Panc1 (cell line): ENCODE measurements at regions not wholly inside any gene's neighbourhood (a gene's known extent, or its start where the extent isn't known, plus 50 kb on each side); places are given as distances from the start of the nearest gene placed in this dataset.
"Not testable (repeated sequence)": the region's sequence is repeated elsewhere in the genome, so short reads cannot be mapped to it uniquely, and the experiment has no call there.

ENCODE experiments used
- ATAC-seq: fragments of 200-7000 bp; cut with Tn5 transposase; 2 replicates; pipeline ENCODE4 v1.9.1; 2020; ENCODE audit warnings: mild to moderate bottlenecking, moderate library complexity
- BruUV-seq: library from RNA; stranded (reverse); fragments of 400-500 nt; replicated peaks from 2 replicates; lab custom pipeline; 2021; lab: Mats Ljungman, UMichigan
- CTCF ChIA-PET: fragments of 300-600 bp; sonication (Branson Sonifier 250); formaldehyde crosslinking; loops from one replicate; lab custom pipeline; 2022; ENCODE audit warnings: antibody characterized with exemption; lab: Charles Lee
- POLR2A ChIA-PET: fragments of 300-600 bp; sonication (Branson Sonifier 250); formaldehyde crosslinking; loops from one replicate; lab custom pipeline; 2022; ENCODE audit warnings: antibody characterized with exemption; lab: Charles Lee
- DNase-seq: peaks from one replicate; pipeline ENCODE4 v3.0.0-alpha.2; 2010; ENCODE audit warnings: low read depth, low spot score
- H3K27ac ChIP-seq: 2 replicates; pipeline ENCODE4 v1.5.1; 2011; ENCODE audit warnings: mild to moderate bottlenecking, low read length, inconsistent platforms
- H3K27me3 ChIP-seq: fragments of 200-500 bp; sonication (Bioruptor generic); 2 replicates; pipeline ENCODE4 v1.6.0; 2014; ENCODE audit warnings: low read length, inconsistent platforms; ENCODE audit not compliant: control insufficient read depth, insufficient read depth
- H3K36me3 ChIP-seq: fragments of 200-500 bp; sonication (Bioruptor generic); 2 replicates; pipeline ENCODE4 v1.5.1; 2014; ENCODE audit warnings: inconsistent platforms, mild to moderate bottlenecking, low read length, moderate library complexity; ENCODE audit not compliant: control insufficient read depth, insufficient read depth
- H3K4me1 ChIP-seq: 2 replicates; pipeline ENCODE4 v1.5.1; 2011; ENCODE audit warnings: inconsistent platforms, mild to moderate bottlenecking, low read length, moderate library complexity; ENCODE audit not compliant: control insufficient read depth, insufficient read depth
- H3K4me3 ChIP-seq, 2 experiments: 2 replicates each; pipeline ENCODE4 v1.5.1; 2011 to 2012; ENCODE audit warnings: low read depth in 2 of 2, low read length in 2 of 2, mild to moderate bottlenecking in 2 of 2, inconsistent platforms in 1 of 2, moderate library complexity in 1 of 2
- H3K9me3 ChIP-seq: fragments of 200-500 bp; sonication (Bioruptor generic); 2 replicates; pipeline ENCODE4 v1.5.1; 2014; ENCODE audit warnings: low read depth, mild to moderate bottlenecking, inconsistent platforms, low read length, moderate library complexity; ENCODE audit not compliant: control insufficient read depth, insufficient read depth
- POLR2AphosphoS5 ChIP-seq: IDR thresholded peaks from 2 replicates; pipeline ENCODE4 v1.6.1; 2012; ENCODE audit warnings: mild to moderate bottlenecking, low read depth, low read length, moderate library complexity
- SIN3A ChIP-seq: IDR thresholded peaks from 2 replicates; pipeline ENCODE4 v1.6.1; 2012; ENCODE audit warnings: low read depth, mild to moderate bottlenecking, low read length, moderate library complexity, borderline replicate concordance; ENCODE audit not compliant: insufficient read depth
- TCF7L2 ChIP-seq: IDR thresholded peaks from 2 replicates; pipeline ENCODE4 v1.6.1; 2011; ENCODE audit warnings: mild to moderate bottlenecking, low read depth, low read length, inconsistent platforms
- in situ Hi-C: cut with HindIII; loops from 2 replicates; pipeline ENCODE4 v1.10.0; 2016; ENCODE audit warnings: low sequenced_read_pairs, low pct_unique_long_range_greater_than_20kb
- intact Hi-C: fragments of 100-400 bp; cut with micrococcal nuclease; formaldehyde crosslinking; loops from one replicate; pipeline ENCODE4 v1.10.0; 2022; ENCODE audit not compliant: unreplicated experiment
- TF ChIP-seq, protein P1 (sequence below): fragments of 450-650 bp; IDR thresholded peaks from 2 replicates; pipeline ENCODE4 v1.5.1; 2017; ENCODE audit warnings: mild to moderate bottlenecking
- TF ChIP-seq, protein P2 (sequence below), 2 experiments: IDR thresholded peaks; 2 replicates each; pipeline ENCODE4 v1.6.1; 2011 to 2012; ENCODE audit warnings: low read depth in 2 of 2, control low read depth in 1 of 2, low read length in 1 of 2, mild to moderate bottlenecking in 1 of 2, moderate library complexity in 1 of 2; ENCODE audit not compliant: insufficient read depth in 1 of 2

DNA sequence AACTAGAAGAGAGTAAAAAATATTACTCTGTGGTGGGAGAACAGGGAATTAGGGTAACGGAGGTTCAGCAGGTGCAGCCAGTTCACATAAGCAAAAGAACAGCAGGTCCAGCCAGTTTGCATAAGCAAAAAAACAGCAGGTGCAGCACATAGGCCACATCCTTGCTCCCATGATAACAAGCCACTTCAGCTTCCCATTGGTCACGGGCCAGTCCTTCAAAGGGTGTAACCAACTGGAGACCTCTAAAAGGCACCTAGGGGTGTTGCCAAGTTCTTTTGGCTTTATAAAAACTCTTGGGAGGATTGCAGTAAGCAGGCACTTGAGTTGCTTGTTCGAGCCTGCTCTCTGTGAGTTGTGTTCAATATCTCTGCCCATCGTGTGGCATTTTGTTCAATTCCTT, 488.1 kb downstream of the XYLT1 start:
- ChIA-PET POLR2A (no interaction called here), CTCF (no interaction called here)
- Histone ChIP-seq H3K4me3 (no peak overlapping the region), H3K27me3 (0 out of 2 replicates have a peak, but pooled peaks cover 2% of the 10 kb centered on the region), H3K9me3 (no peaks in the 10 kb centered on the region), H3K4me1 (no peaks in the 10 kb centered on the region), H3K27ac (no peak overlapping the region), H3K36me3 (no peaks in the 10 kb centered on the region)
- no TSS peak for BruUV-seq
- TF ChIP-seq, protein P1, sequence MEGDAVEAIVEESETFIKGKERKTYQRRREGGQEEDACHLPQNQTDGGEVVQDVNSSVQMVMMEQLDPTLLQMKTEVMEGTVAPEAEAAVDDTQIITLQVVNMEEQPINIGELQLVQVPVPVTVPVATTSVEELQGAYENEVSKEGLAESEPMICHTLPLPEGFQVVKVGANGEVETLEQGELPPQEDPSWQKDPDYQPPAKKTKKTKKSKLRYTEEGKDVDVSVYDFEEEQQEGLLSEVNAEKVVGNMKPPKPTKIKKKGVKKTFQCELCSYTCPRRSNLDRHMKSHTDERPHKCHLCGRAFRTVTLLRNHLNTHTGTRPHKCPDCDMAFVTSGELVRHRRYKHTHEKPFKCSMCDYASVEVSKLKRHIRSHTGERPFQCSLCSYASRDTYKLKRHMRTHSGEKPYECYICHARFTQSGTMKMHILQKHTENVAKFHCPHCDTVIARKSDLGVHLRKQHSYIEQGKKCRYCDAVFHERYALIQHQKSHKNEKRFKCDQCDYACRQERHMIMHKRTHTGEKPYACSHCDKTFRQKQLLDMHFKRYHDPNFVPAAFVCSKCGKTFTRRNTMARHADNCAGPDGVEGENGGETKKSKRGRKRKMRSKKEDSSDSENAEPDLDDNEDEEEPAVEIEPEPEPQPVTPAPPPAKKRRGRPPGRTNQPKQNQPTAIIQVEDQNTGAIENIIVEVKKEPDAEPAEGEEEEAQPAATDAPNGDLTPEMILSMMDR = no peak
- TF ChIP-seq POLR2AphosphoS5 (no peak), TCF7L2 (no peak), SIN3A (no peak)
- TF ChIP-seq, protein P2, sequence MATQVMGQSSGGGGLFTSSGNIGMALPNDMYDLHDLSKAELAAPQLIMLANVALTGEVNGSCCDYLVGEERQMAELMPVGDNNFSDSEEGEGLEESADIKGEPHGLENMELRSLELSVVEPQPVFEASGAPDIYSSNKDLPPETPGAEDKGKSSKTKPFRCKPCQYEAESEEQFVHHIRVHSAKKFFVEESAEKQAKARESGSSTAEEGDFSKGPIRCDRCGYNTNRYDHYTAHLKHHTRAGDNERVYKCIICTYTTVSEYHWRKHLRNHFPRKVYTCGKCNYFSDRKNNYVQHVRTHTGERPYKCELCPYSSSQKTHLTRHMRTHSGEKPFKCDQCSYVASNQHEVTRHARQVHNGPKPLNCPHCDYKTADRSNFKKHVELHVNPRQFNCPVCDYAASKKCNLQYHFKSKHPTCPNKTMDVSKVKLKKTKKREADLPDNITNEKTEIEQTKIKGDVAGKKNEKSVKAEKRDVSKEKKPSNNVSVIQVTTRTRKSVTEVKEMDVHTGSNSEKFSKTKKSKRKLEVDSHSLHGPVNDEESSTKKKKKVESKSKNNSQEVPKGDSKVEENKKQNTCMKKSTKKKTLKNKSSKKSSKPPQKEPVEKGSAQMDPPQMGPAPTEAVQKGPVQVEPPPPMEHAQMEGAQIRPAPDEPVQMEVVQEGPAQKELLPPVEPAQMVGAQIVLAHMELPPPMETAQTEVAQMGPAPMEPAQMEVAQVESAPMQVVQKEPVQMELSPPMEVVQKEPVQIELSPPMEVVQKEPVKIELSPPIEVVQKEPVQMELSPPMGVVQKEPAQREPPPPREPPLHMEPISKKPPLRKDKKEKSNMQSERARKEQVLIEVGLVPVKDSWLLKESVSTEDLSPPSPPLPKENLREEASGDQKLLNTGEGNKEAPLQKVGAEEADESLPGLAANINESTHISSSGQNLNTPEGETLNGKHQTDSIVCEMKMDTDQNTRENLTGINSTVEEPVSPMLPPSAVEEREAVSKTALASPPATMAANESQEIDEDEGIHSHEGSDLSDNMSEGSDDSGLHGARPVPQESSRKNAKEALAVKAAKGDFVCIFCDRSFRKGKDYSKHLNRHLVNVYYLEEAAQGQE (IDR thresholded peaks at IDR 0.05; ENCODE audit: insufficient read depth in 1 of 2, low read depth in 2 of 2, low read length in 1 of 2) = no peak
- intact Hi-C loops = no loop called here
- in situ Hi-C loops = no loop called here
- ATAC-seq (no peak), DNase-seq (no peak)

DNA sequence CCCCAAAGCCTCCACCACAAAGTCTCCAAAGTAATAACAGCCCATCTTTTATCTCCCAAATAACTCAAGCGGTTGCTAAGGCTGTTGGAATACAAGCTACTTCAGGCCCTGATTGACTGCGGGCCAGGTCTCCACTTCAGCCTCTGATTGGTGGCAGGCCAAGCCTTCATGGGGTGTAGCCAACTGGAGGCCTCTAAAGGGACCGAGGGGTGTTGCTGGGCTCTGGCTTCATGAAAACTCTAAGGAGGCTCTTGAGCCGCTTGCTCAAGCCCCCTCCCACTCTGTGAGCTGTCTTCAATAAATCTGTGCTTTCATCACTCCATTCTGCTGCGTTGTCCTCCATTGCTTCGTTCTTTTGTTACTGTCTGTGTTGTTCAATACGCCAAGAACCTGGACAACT, 487.2 kb downstream of the XYLT1 start:
- no TSS peak for BruUV-seq
- ChIA-PET CTCF (no interaction called here), POLR2A (no interaction called here)
- Histone ChIP-seq H3K4me3 (no peak overlapping the region), H3K36me3 (no peaks in the 10 kb centered on the region), H3K27ac (no peak overlapping the region), H3K9me3 (no peaks in the 10 kb centered on the region), H3K4me1 (no peaks in the 10 kb centered on the region), H3K27me3 (0 out of 2 replicates have a peak, but pooled peaks cover 2% of the 10 kb centered on the region)
- ATAC-seq = no peak
- in situ Hi-C loops (no loop called here), intact Hi-C loops (no loop called here)
- TF ChIP-seq SIN3A (no peak), POLR2AphosphoS5 (no peak), TCF7L2 (no peak)
- TF ChIP-seq, protein P1 = no peak
- TF ChIP-seq, protein P2 (IDR thresholded peaks at IDR 0.05; ENCODE audit: insufficient read depth in 1 of 2, low read depth in 2 of 2, low read length in 1 of 2) = no peak
- no peak for DNase-seq

DNA sequence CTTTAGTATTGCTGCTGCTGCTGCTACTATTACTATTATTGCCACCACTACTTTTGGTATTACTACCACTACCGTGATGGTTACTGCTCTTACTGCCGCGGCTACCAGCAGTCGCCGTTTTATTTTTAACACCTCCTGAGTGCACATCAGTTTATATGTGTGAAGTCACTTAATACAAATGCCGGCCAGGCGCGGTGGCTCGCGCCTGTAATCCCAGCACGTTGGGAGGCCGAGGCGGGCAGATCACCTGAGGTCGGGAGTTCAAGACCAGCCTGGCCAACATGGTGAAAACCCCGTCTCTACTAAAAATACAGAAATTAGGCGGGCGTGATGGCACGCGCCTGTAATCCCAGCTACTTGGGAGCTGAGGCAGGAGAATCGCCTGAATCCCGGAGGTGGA, 486.7 kb downstream of the XYLT1 start:
- H3K4me1 ChIP-seq, POLR2A ChIA-PET, H3K36me3 ChIP-seq, H3K27me3 ChIP-seq, in situ Hi-C loops, ATAC-seq, H3K4me3 ChIP-seq, CTCF ChIA-PET, BruUV-seq, H3K27ac ChIP-seq, DNase-seq, intact Hi-C loops, H3K9me3 ChIP-seq: not testable (repeated sequence)
